ENCODE measurements at regions not wholly inside any gene's neighbourhood (a gene's known extent, or its start where the extent isn't known, plus 50 kb on each side); places are given as distances from the start of the nearest gene placed in this dataset.

DNA sequence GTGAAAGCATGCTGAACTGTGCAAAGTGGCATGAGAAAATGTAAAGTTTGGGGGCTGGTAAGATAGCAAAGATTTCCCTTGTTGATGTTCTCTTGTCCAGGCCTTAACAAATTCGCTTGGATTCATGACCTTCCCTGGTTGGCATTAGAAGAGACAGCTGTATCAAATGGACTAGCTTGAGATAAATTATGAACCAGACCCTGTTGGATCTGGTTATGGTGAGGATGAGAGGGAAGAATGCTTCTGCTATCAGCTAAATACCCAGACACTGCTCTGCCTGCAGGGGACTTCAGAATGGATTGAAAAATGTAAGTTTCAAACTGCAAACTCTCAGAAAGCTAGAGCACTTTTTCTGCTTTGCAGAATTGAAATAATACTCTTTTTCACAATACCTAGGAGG is 135.2 kb downstream of the EFNB2 start:
- TF ChIP-seq, protein P1, sequence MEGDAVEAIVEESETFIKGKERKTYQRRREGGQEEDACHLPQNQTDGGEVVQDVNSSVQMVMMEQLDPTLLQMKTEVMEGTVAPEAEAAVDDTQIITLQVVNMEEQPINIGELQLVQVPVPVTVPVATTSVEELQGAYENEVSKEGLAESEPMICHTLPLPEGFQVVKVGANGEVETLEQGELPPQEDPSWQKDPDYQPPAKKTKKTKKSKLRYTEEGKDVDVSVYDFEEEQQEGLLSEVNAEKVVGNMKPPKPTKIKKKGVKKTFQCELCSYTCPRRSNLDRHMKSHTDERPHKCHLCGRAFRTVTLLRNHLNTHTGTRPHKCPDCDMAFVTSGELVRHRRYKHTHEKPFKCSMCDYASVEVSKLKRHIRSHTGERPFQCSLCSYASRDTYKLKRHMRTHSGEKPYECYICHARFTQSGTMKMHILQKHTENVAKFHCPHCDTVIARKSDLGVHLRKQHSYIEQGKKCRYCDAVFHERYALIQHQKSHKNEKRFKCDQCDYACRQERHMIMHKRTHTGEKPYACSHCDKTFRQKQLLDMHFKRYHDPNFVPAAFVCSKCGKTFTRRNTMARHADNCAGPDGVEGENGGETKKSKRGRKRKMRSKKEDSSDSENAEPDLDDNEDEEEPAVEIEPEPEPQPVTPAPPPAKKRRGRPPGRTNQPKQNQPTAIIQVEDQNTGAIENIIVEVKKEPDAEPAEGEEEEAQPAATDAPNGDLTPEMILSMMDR (IDR thresholded peaks at IDR 0.05): no peak

DNA sequence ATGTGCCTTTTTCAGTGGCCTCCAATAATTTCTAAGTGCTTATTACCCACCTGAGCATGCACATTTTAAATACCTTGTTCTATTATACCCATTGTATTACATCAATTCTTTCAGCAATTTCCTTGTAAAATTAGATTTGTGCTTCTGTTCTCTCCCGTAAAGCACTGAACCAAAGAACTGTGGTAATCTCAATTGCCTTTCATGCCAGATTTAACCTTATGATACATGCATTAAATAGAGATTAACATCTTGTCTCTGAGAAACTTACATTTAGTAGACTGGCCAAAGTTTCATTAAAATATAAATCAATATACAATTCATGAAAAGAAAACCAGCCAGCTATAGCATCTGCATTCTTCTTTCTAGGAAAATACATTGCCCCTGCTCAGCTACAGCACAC is 137.2 kb downstream of the EFNB2 start:
- TF ChIP-seq, protein P1 (IDR thresholded peaks at IDR 0.05): no peak

DNA sequence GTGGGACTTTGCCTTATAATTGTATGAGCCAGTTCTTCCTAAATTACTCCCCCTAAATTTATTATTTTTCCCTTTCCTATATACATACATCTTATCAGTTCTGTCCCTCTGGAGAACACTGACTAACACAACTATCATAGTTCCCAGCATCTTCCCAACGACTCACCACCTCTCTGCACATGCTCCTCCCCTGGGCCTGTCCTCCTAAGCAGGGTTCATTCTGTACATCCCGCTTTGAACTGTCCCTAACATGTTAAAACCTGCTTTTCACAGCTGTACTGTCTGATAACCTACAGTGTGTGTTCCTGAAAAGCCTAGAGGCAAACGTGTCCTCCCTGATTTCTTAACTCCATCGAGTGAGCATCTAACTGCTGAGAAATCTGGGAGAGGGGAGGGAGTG is 141.7 kb downstream of the EFNB2 start:
- TF ChIP-seq, protein P1 (IDR thresholded peaks at IDR 0.05): no peak

DNA sequence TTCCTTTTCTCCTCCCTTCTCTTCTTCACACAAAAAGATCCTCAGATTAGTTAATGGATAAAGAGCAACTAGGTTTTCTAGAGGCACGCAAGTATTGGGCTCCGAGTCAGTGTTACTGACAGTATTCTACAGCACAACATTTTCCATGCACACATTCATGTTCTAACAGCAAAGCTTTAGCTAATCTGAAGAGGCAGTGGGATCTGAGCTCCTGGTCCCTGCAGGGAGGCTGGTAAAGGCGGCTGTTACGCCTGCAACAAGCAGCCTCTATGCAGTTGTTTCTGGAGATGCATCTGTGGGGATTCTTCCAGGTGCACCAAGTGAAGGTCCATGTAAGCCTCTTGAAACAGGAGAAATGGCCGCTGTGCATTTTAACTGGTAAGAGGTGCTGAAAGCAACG is 143.8 kb downstream of the EFNB2 start:
- TF ChIP-seq, protein P1 (IDR thresholded peaks at IDR 0.05): no peak

DNA sequence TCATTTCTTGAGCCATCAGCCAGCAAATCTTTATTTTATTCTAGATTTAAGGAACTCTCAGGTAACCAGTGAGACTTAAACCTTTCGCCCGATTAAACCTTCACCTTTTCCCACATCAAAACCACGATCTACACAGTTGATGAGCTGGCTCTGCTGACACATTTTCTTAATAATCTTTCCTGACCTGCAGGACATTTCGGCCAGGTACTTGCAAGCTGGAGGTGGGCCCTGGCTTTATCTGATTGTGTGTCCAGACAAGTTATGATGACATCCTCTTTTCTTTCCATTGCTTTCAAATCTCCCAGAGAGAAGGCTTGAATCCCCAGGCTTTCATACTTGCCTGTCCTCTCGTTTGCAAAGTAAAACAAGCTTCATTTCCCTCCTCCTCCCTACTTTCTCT is 144.2 kb downstream of the EFNB2 start:
- TF ChIP-seq, protein P1 (IDR thresholded peaks at IDR 0.05): no peak

DNA sequence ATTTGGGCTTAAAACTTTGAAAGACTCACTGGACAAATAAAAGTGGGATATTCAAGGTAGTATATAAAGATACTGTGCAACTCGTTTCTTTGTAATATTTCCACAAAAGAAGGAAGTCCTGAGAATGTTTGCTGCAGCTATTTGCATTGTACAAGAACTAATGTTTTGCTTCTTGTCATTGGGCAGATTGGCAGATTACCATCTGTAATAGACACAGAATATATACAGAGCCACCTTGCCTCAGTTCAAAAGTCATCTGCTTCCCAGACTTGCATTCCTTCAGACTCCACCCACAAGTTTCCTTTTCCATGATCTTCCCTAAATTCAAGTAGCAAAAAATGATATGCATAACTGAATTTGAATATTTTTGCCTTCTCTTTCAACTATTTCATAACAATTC is 145.1 kb downstream of the EFNB2 start:
- TF ChIP-seq, protein P1 (IDR thresholded peaks at IDR 0.05): no peak

DNA sequence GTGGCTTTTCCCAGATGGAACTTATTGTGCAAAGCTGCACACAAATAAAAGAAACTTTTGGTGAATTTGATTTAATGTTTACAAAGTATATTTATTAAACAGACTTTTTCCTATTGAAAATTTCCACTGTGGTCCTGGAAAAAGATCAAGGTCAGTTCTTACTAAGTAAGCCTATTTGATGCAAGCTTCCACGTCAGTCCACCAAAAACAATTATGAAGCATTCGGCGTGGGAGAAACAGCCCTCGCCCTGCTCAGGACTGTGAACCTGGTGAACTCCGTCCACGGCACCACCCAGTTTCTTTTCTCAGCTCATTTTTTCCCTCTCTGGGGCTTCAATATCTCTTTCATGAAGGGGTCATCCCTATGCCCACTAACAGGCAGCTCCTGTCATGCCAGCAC is 149.8 kb downstream of the EFNB2 start:
- TF ChIP-seq, protein P1 (IDR thresholded peaks at IDR 0.05): no peak

DNA sequence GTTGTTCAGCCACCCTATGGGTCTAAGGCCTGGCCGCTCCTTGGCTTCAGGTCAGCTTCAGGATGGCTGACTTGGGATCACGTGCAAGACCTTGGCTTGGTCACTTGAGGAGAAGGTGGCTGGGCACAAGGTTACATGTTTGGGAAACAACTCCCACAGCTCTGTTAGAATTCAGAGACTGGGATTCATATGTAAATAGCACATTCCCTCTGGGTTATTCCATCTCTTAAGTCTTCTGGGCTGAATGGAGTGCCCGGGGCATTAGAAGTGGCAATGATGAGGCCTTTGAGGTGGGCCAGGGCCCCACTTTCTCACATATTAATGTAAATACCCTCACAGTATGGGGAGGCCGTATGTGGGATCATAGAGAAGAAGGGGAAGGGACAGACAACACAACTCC is 150.9 kb downstream of the EFNB2 start:
- TF ChIP-seq, protein P1 (IDR thresholded peaks at IDR 0.05): no peak
